H9 (cell line): ENCODE measurements at regions not wholly inside any gene's neighbourhood (a gene's known extent, or its start where the extent isn't known, plus 50 kb on each side); places are given as distances from the start of the nearest gene placed in this dataset.

Experiments used
- DNase-seq: peaks from one replicate; pipeline ENCODE4 v3.0.0-alpha.2; 2017
- H2AFZ ChIP-seq: one replicate; pipeline ENCODE4 v1.6.1; 2013; ENCODE audit warnings: mild to moderate bottlenecking, low read length, control low read depth, moderate library complexity
- H2AK5ac ChIP-seq: 2 replicates; pipeline ENCODE4 v1.6.1; 2013; ENCODE audit warnings: low read length, control low read depth, mixed read lengths; ENCODE audit not compliant: insufficient read length
- H2BK120ac ChIP-seq: one replicate; pipeline ENCODE4 v1.6.1; 2013; ENCODE audit warnings: low read depth, mild to moderate bottlenecking, low read length, control low read depth, inconsistent platforms; ENCODE audit not compliant: poor library complexity, severe bottlenecking
- H2BK12ac ChIP-seq: 2 replicates; pipeline ENCODE4 v1.6.1; 2013; ENCODE audit warnings: low read length, control low read depth, mixed read lengths, low read depth; ENCODE audit not compliant: insufficient read length
- H2BK15ac ChIP-seq: 2 replicates; pipeline ENCODE4 v1.6.1; 2013; ENCODE audit warnings: low read depth, low read length, control low read depth
- H2BK20ac ChIP-seq: one replicate; pipeline ENCODE4 v1.6.1; 2013; ENCODE audit warnings: low read depth, mild to moderate bottlenecking, low read length, control low read depth, inconsistent platforms; ENCODE audit not compliant: poor library complexity, severe bottlenecking
- H2BK5ac ChIP-seq: 2 replicates; pipeline ENCODE4 v1.6.1; 2013; ENCODE audit warnings: low read length, control low read depth, mixed read lengths; ENCODE audit not compliant: insufficient read length
- H3K14ac ChIP-seq: 2 replicates; pipeline ENCODE4 v1.6.1; 2013; ENCODE audit warnings: low read length, control low read depth; ENCODE audit not compliant: insufficient read depth
- H3K18ac ChIP-seq: 2 replicates; pipeline ENCODE4 v1.6.1; 2013; ENCODE audit warnings: low read depth, mild to moderate bottlenecking, mixed read lengths, low read length, control low read depth; ENCODE audit not compliant: insufficient read length
- H3K23ac ChIP-seq: 2 replicates; pipeline ENCODE4 v1.6.1; 2013; ENCODE audit warnings: low read length, control low read depth, mixed read lengths, low read depth; ENCODE audit not compliant: insufficient read length
- H3K23me2 ChIP-seq: 2 replicates; pipeline ENCODE4 v1.6.1; 2013; ENCODE audit warnings: low read depth, mild to moderate bottlenecking, mixed read lengths, low read length, control low read depth; ENCODE audit not compliant: insufficient read length, poor library complexity, severe bottlenecking
- H3K27ac ChIP-seq: 2 replicates; pipeline ENCODE4 v1.5.1; 2013; ENCODE audit warnings: low read length, control low read depth, mixed read lengths, low read depth; ENCODE audit not compliant: insufficient read length
- H3K27me3 ChIP-seq: 2 replicates; pipeline ENCODE4 v1.6.1; 2013; ENCODE audit warnings: low read length, control low read depth, inconsistent platforms; ENCODE audit not compliant: insufficient read depth
- H3K4ac ChIP-seq: 2 replicates; pipeline ENCODE4 v1.6.1; 2013; ENCODE audit warnings: low read depth, mild to moderate bottlenecking, control low read depth, inconsistent platforms, low read length, moderate library complexity
- H3K4me1 ChIP-seq: 2 replicates; pipeline ENCODE4 v1.6.1; 2013; ENCODE audit warnings: low read length, control low read depth, inconsistent platforms; ENCODE audit not compliant: insufficient read depth
- H3K4me2 ChIP-seq: 2 replicates; pipeline ENCODE4 v1.6.1; 2013; ENCODE audit warnings: low read length, control low read depth, mixed read lengths; ENCODE audit not compliant: insufficient read length, insufficient read depth
- H3K56ac ChIP-seq: 2 replicates; pipeline ENCODE4 v1.6.1; 2013; ENCODE audit warnings: low read depth, mild to moderate bottlenecking, mixed read lengths, low read length, control low read depth; ENCODE audit not compliant: insufficient read length
- H3K79me1 ChIP-seq: 2 replicates; pipeline ENCODE4 v1.6.1; 2013; ENCODE audit warnings: low read depth, mild to moderate bottlenecking, moderate library complexity, low read length, control low read depth, inconsistent platforms; ENCODE audit not compliant: insufficient read depth, poor library complexity, severe bottlenecking
- H3K79me2 ChIP-seq: 2 replicates; pipeline ENCODE4 v1.6.1; 2013; ENCODE audit warnings: low read length, control low read depth, inconsistent platforms; ENCODE audit not compliant: insufficient read depth
- H3K9ac ChIP-seq: 2 replicates; pipeline ENCODE4 v1.6.1; 2013; ENCODE audit warnings: low read length, control low read depth, mixed read lengths; ENCODE audit not compliant: insufficient read length; ENCODE audit errors: extremely low read depth
- H3K9me3 ChIP-seq: one replicate; pipeline ENCODE4 v1.6.1; 2013; ENCODE audit warnings: low read depth, low read length, inconsistent platforms; ENCODE audit not compliant: control insufficient read depth
- H3T11ph ChIP-seq: one replicate; pipeline ENCODE4 v1.6.1; 2013; ENCODE audit warnings: mild to moderate bottlenecking, low read length, control low read depth, inconsistent platforms
- H4K20me1 ChIP-seq: one replicate; pipeline ENCODE4 v1.6.1; 2013; ENCODE audit not compliant: control insufficient read depth, insufficient read length, insufficient read depth
- H4K5ac ChIP-seq: 2 replicates; pipeline ENCODE4 v1.6.1; 2013; ENCODE audit warnings: low read depth, mild to moderate bottlenecking, mixed read lengths, low read length, control low read depth; ENCODE audit not compliant: insufficient read length
- H4K8ac ChIP-seq: replicated peaks from 2 replicates; pipeline ENCODE4 v1.6.1; 2013; ENCODE audit warnings: low read length, control low read depth, mixed read lengths, low read depth; ENCODE audit not compliant: insufficient read length
- H4K91ac ChIP-seq: 2 replicates; pipeline ENCODE4 v1.6.1; 2013; ENCODE audit warnings: low read depth, mild to moderate bottlenecking, moderate library complexity, mixed read lengths, low read length, control low read depth; ENCODE audit not compliant: insufficient read length
- H3K27ac Mint-ChIP-seq, 3 experiments: 2 replicates in 2 of 3; 3 replicates in 1 of 3; pipeline ENCODE4 v1.8.0; 2020 to 2021; ENCODE audit warnings: mixed read lengths in 3 of 3, mild to moderate bottlenecking in 1 of 3, moderate library complexity in 1 of 3
- H3K27me3 Mint-ChIP-seq: 2 replicates; pipeline ENCODE4 v1.8.0; 2021; ENCODE audit warnings: low read depth, mild to moderate bottlenecking, moderate library complexity, mixed read lengths
- H3K36me3 Mint-ChIP-seq, 3 experiments: 2 replicates in 2 of 3; 3 replicates in 1 of 3; pipeline ENCODE4 v1.8.0; 2020 to 2021; ENCODE audit warnings: low read depth in 3 of 3, mixed read lengths in 3 of 3; ENCODE audit not compliant: insufficient read depth in 1 of 3
- H3K4me1 Mint-ChIP-seq, 2 experiments: 2 replicates each; pipeline ENCODE4 v1.8.0; 2020; ENCODE audit warnings: mixed read lengths in 2 of 2
- H3K4me3 Mint-ChIP-seq, 2 experiments: 2 replicates in 1 of 2; 3 replicates in 1 of 2; pipeline ENCODE4 v1.8.0; 2020 to 2021; ENCODE audit warnings: mild to moderate bottlenecking in 2 of 2, mixed read lengths in 2 of 2, moderate library complexity in 1 of 2
- H3K9me3 Mint-ChIP-seq, 2 experiments: 2 replicates in 1 of 2; 3 replicates in 1 of 2; pipeline ENCODE4 v1.8.0; 2020; ENCODE audit warnings: mild to moderate bottlenecking in 2 of 2, mixed read lengths in 2 of 2, moderate library complexity in 1 of 2
- CTCF ChIP-seq: fragments of 200-600 bp; sonication (generic); conservative IDR thresholded peaks from 3 replicates; pipeline ENCODE4 v1.8.0; 2021; ENCODE audit warnings: antibody characterized with exemption, mild to moderate bottlenecking
- WGBS: extraction: QIAGEN DNeasy Blood & Tissue Kit; methylation state at CpG from one replicate; pipeline ENCODE4 v1.1.7; 2013; ENCODE audit warnings: missing lambda C conversion rate, low lambda C conversion rate, mixed read lengths; ENCODE audit not compliant: insufficient read length; ENCODE audit errors: extremely low coverage; 5-methylcytosine and 5-hydroxymethylcytosine counted together

DNA sequence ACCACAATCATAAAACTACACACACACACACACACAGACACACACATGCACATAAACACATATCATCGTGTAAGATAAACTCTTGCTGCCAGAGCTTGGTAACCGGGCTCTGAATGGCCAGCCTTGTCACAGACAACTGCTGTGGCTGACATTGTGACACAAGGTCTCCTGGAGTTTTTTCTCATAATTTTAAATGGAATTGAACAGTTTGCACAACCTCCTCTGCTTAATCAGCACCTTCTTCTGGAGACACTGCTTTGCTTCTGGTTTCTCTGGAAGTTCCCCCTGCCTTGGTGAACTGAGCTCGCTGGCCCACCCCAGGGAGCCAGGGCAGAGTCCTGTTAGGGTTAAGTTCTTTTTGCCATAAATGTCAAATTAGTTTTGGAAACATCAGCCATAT is 115.4 kb downstream of the UTP18 start:
- Histone ChIP-seq H4K91ac (no peak overlapping the region), H3K18ac (no peak overlapping the region), H3T11ph (no peak overlapping the region), H2BK15ac (no peak overlapping the region), H3K56ac (no peak overlapping the region), H2AFZ (no peak overlapping the region), H2BK20ac (no peak overlapping the region), H3K23me2 (no peaks in the 10 kb centered on the region), H4K5ac (no peak overlapping the region), H3K9me3 (no peaks in the 10 kb centered on the region), H3K9ac (no peak overlapping the region), H4K20me1 (no peaks in the 10 kb centered on the region), H2BK120ac (no peak overlapping the region), H3K14ac (no peak overlapping the region), H3K4me1 (peaks cover 7% of the 10 kb centered on the region; the same call in 1 of the 2 replicates), H3K4ac (no peak overlapping the region), H3K79me1 (no peaks in the 10 kb centered on the region), H4K8ac (no peak overlapping the region), H3K79me2 (no peaks in the 10 kb centered on the region), H3K27ac (no peak overlapping the region), H2BK5ac (no peak overlapping the region), H2BK12ac (no peak overlapping the region), H2AK5ac (no peak overlapping the region), H3K4me2 (no peak overlapping the region), H3K27me3 (no peaks in the 10 kb centered on the region), H3K23ac (no peak overlapping the region)
- Mint-ChIP-seq H3K4me1 (peaks cover 36% of the 10 kb centered on the region in 2 experiments), H3K36me3 (peaks cover 0 to 8% (median 0%) of the 10 kb centered on the region in 3 experiments; a peak in 3 of 7 replicates), H3K4me3 (no peak overlapping the region), H3K9me3 (peaks cover 4% of the 10 kb centered on the region in 2 experiments; a peak in 4 of 5 replicates), H3K27me3 (peaks cover 2% of the 10 kb centered on the region), H3K27ac (peak overlapping the region in 1 of 3 experiments; percentile 61; a peak in 1 of 7 replicates)
- TF ChIP-seq CTCF: no peak
- no CpG with 5 or more reads among the region's 3 CpGs for WGBS
- DNase-seq: no peak
